Gastroesophageal sphincter (tissue), 3 donors: ENCODE measurements at regions not wholly inside any gene's neighbourhood (a gene's known extent, or its start where the extent isn't known, plus 50 kb on each side); places are given as distances from the start of the nearest gene placed in this dataset.

Experiments used
- CTCF ChIP-seq, 4 experiments: fragments of 200-600 bp in 2 of 4; fragments of 450-650 bp in 2 of 4; sonication (generic) in 1 of 4; IDR thresholded peaks; one replicate each; pipeline ENCODE4 v1.5.1; 2017 to 2019; ENCODE audit warnings: antibody characterized with exemption in 4 of 4, mild to moderate bottlenecking in 2 of 4, moderate library complexity in 2 of 4
- EP300 ChIP-seq: sonication (generic); formaldehyde crosslinking; IDR thresholded peaks from one replicate; pipeline ENCODE4 v1.6.1; 2017; ENCODE audit warnings: antibody characterized with exemption, mild to moderate bottlenecking
- POLR2A ChIP-seq, 2 donors: fragments of 450-650 bp; IDR thresholded peaks; one replicate each; pipeline ENCODE4 v1.6.1; 2017; ENCODE audit warnings: antibody characterized with exemption in 2 of 2, mild to moderate bottlenecking in 2 of 2, moderate library complexity in 1 of 2
- POLR2AphosphoS5 ChIP-seq: sonication (generic); formaldehyde crosslinking; IDR thresholded peaks from one replicate; pipeline ENCODE4 v1.6.1; 2017; ENCODE audit warnings: antibody characterized with exemption

- TF ChIP-seq CTCF (IDR thresholded peaks at IDR 0.05) (no peak), POLR2A (IDR thresholded peaks at IDR 0.05) (no peak), POLR2AphosphoS5 (no peak), EP300 (no peak)
Measured at GRCh38 chr12:4852308-4852707, 57.4 kb upstream of the KCNA1 start.
